HCT116 (cell line): ENCODE measurements at regions not wholly inside any gene's neighbourhood (a gene's known extent, or its start where the extent isn't known, plus 50 kb on each side); places are given as distances from the start of the nearest gene placed in this dataset.

Source experiments
- ATAC-seq: fragments of 200-7000 bp; cut with Tn5 transposase; 2 replicates; pipeline ENCODE4 v1.9.1; 2020; ENCODE audit warnings: mild to moderate bottlenecking, moderate library complexity
- BruUV-seq: library from RNA; stranded (reverse); fragments of 400-500 nt; replicated peaks from 2 replicates; lab custom pipeline; 2021; lab: Mats Ljungman, UMichigan
- CTCF ChIA-PET: fragments of 300-600 bp; sonication (Branson Sonifier 250); formaldehyde crosslinking; loops from one replicate; lab custom pipeline; 2021; ENCODE audit warnings: antibody characterized with exemption; lab: Charles Lee
- POLR2A ChIA-PET: fragments of 300-600, 350-600 bp; sonication (Branson Sonifier 250); formaldehyde crosslinking; loops from one replicate; lab custom pipeline; 2021; ENCODE audit warnings: antibody characterized with exemption; lab: Charles Lee
- RAD21 ChIA-PET, 2 experiments: fragments of 300-600 bp; sonication (Branson Sonifier 250); formaldehyde crosslinking; loops; one replicate each; lab custom pipeline; 2023; ENCODE audit warnings: low total read pairs in 2 of 2; ENCODE audit not compliant: uncharacterized antibody in 2 of 2, unreplicated experiment in 2 of 2, low non-redundant PET in 1 of 2; lab: Charles Lee
- DNase-seq: peaks from one replicate; pipeline ENCODE4 v3.0.0-alpha.2; 2010; ENCODE audit warnings: low read depth, low spot score
- H2AFZ ChIP-seq: fragments of 200-600 bp; shearing (Covaris generic), sonication (generic); 2 replicates; pipeline ENCODE4 v1.6.1; 2017; ENCODE audit warnings: low read depth, mixed run types, mixed read lengths, antibody characterized with exemption, low read length; ENCODE audit not compliant: poor library complexity, severe bottlenecking
- H3K27ac ChIP-seq: 2 replicates; pipeline ENCODE4 v1.5.1; 2012; ENCODE audit warnings: low read depth, low read length
- H3K27me3 ChIP-seq: fragments of 200-600 bp; sonication (generic); 2 replicates; pipeline ENCODE4 v1.6.1; 2016; ENCODE audit warnings: mixed run types, low read length, mixed read lengths; ENCODE audit not compliant: insufficient read depth
- H3K36me3 ChIP-seq, 2 experiments: fragments of 200-500 bp in 1 of 2; fragments of 200-600 bp in 1 of 2; sonication (Bioruptor generic) in 1 of 2; sonication (generic) in 1 of 2; 2 replicates each; pipeline versions ENCODE4 v1.5.1 to v1.6.1; 2014 to 2016; ENCODE audit warnings: low read length in 2 of 2, inconsistent platforms in 1 of 2, mixed read lengths in 1 of 2, mixed run types in 1 of 2; ENCODE audit not compliant: insufficient read depth in 2 of 2, control insufficient read depth in 1 of 2
- H3K4me1 ChIP-seq, 2 experiments: fragments of 200-600 bp in 1 of 2; sonication (generic) in 1 of 2; 2 replicates each; pipeline versions ENCODE4 v1.5.1 to v1.6.1; 2012 to 2017; ENCODE audit warnings: low read length in 2 of 2, inconsistent platforms in 1 of 2, mild to moderate bottlenecking in 1 of 2, mixed read lengths in 1 of 2, mixed run types in 1 of 2, moderate library complexity in 1 of 2; ENCODE audit not compliant: insufficient read depth in 2 of 2, control insufficient read depth in 1 of 2
- H3K4me2 ChIP-seq: fragments of 200-600 bp; sonication (generic); 2 replicates; pipeline ENCODE4 v1.6.1; 2017; ENCODE audit warnings: mixed run types, low read length, mixed read lengths
- H3K4me3 ChIP-seq, 2 experiments: fragments of 200-600 bp in 1 of 2; sonication (generic) in 1 of 2; replicated peaks in 1 of 2; 2 replicates each; pipeline ENCODE4 v1.5.1; 2011 to 2016; ENCODE audit warnings: low read length in 2 of 2, control low read depth in 1 of 2, low read depth in 1 of 2, mild to moderate bottlenecking in 1 of 2, mixed read lengths in 1 of 2, mixed run types in 1 of 2
- H3K79me2 ChIP-seq: fragments of 200-600 bp; sonication (generic); 2 replicates; pipeline ENCODE4 v1.6.1; 2017; ENCODE audit warnings: mild to moderate bottlenecking, mixed run types, low read length, moderate library complexity, mixed read lengths; ENCODE audit not compliant: insufficient read depth
- H3K9ac ChIP-seq: fragments of 200-600 bp; sonication (generic); 2 replicates; pipeline ENCODE4 v1.6.1; 2016; ENCODE audit warnings: low read length, mixed read lengths
- H3K9me2 ChIP-seq: fragments of 200-600 bp; sonication (generic), shearing (Covaris generic); 2 replicates; pipeline ENCODE4 v1.6.1; 2017; ENCODE audit warnings: mixed run types, mild to moderate bottlenecking, moderate library complexity; ENCODE audit not compliant: insufficient read depth
- H3K9me3 ChIP-seq, 2 experiments: fragments of 200-500 bp in 1 of 2; fragments of 200-600 bp in 1 of 2; sonication (Bioruptor generic) in 1 of 2; sonication (generic) in 1 of 2; 2 replicates each; pipeline ENCODE4 v1.6.1; 2014 to 2017; ENCODE audit warnings: low read length in 2 of 2, mixed read lengths in 2 of 2, inconsistent platforms in 1 of 2, low read depth in 1 of 2, mild to moderate bottlenecking in 1 of 2, mixed run types in 1 of 2, moderate library complexity in 1 of 2; ENCODE audit not compliant: control insufficient read depth in 1 of 2, insufficient read depth in 1 of 2
- H4K20me1 ChIP-seq: fragments of 200-600 bp; sonication (generic), shearing (Covaris generic); 2 replicates; pipeline ENCODE4 v1.6.1; 2017; ENCODE audit warnings: mixed run types, mild to moderate bottlenecking, moderate library complexity; ENCODE audit not compliant: insufficient read depth
- CBX3 ChIP-seq: IDR thresholded peaks from 2 replicates; pipeline ENCODE4 v1.6.1; 2012; ENCODE audit warnings: low read depth
- CEBPB ChIP-seq: IDR thresholded peaks from 2 replicates; pipeline ENCODE4 v1.6.1; 2012; ENCODE audit warnings: low read depth
- EGR1 ChIP-seq: IDR thresholded peaks from 2 replicates; pipeline ENCODE4 v1.6.1; 2012; ENCODE audit warnings: low read depth
- REST ChIP-seq: IDR thresholded peaks from 2 replicates; pipeline ENCODE4 v1.6.1; 2012; ENCODE audit warnings: low read depth
- SIN3A ChIP-seq: IDR thresholded peaks from 2 replicates; pipeline ENCODE4 v1.6.1; 2012; ENCODE audit warnings: low read depth
- TCF7L2 ChIP-seq: IDR thresholded peaks from 2 replicates; pipeline ENCODE4 v1.7.0; 2011; ENCODE audit warnings: borderline replicate concordance, inconsistent platforms; ENCODE audit not compliant: insufficient read depth, insufficient read length; ENCODE audit errors: extremely low read depth
- ZBTB33 ChIP-seq: IDR thresholded peaks from 2 replicates; pipeline ENCODE4 v1.6.1; 2011; ENCODE audit warnings: mild to moderate bottlenecking, low read length, moderate library complexity; ENCODE audit not compliant: insufficient replicate concordance; ENCODE audit errors: extremely low read depth
- intact Hi-C: fragments of 100-400 bp; cut with micrococcal nuclease; formaldehyde crosslinking; loops from 2 replicates; pipeline ENCODE4 v1.10.0; 2022

- no peak for DNase-seq
- ChIA-PET CTCF (no interaction called here), RAD21 (no interaction called here), POLR2A (no interaction called here)
- BruUV-seq, result no TSS peak
- no peak overlapping the region for H3K27ac ChIP-seq
- no peaks in the 10 kb centered on the region for H3K9me2 ChIP-seq
- no peaks in the 10 kb centered on the region for H3K4me1 ChIP-seq
- H4K20me1 ChIP-seq, result no peaks in the 10 kb centered on the region
- H3K4me2 ChIP-seq, result no peak overlapping the region
- H3K27me3 ChIP-seq, result no peaks in the 10 kb centered on the region
- no peaks in the 10 kb centered on the region for H3K36me3 ChIP-seq
- H3K79me2 ChIP-seq, result no peaks in the 10 kb centered on the region
- no peak overlapping the region for H3K9ac ChIP-seq
- no peak overlapping the region for H2AFZ ChIP-seq
- intact Hi-C loops, result no loop called here
- no peak overlapping the region for H3K4me3 ChIP-seq
- no peak for ATAC-seq
- TF ChIP-seq REST (no peak), CBX3 (no peak), CEBPB (no peak), SIN3A (no peak), TCF7L2 (no peak), ZBTB33 (no peak), EGR1 (no peak)
- no peaks in the 10 kb centered on the region for H3K9me3 ChIP-seq
Observed at GRCh38 chr3:87175732-87176131, 51.4 kb upstream of the CHMP2B start.
